ENCODE measurements at regions not wholly inside any gene's neighbourhood (a gene's known extent, or its start where the extent isn't known, plus 50 kb on each side); places are given as distances from the start of the nearest gene placed in this dataset.

GRCh38 chr4:12495211-12495610 is 988.9 kb downstream of the RAB28 start:
- TF ChIP-seq EZH2 (IDR thresholded peaks at IDR 0.05; ENCODE audit: low read depth, unreplicated experiment) (no peak), CTCF (conservative IDR thresholded peaks at IDR 0.05; ENCODE audit: low read depth in 2 of 2) (no peak), REST (IDR thresholded peaks at IDR 0.05; ENCODE audit: unreplicated experiment) (no peak), EZH2phosphoT487 (IDR thresholded peaks at IDR 0.05; ENCODE audit: unreplicated experiment) (no peak), POLR2AphosphoS5 (IDR thresholded peaks at IDR 0.05; ENCODE audit: low read depth) (no peak), ZNF331 (CRISPR knock-in tag; IDR thresholded peaks at IDR 0.05; ENCODE audit: low read depth) (no peak), CREB1 (CRISPR knock-in tag; IDR thresholded peaks at IDR 0.05; ENCODE audit: low read depth) (no peak), JUNB (IDR thresholded peaks at IDR 0.05; ENCODE audit: unreplicated experiment) (no peak), ZNF114 (CRISPR knock-in tag; IDR thresholded peaks at IDR 0.05) (no peak)
